GM12878 (cell line): ENCODE measurements at regions not wholly inside any gene's neighbourhood (a gene's known extent, or its start where the extent isn't known, plus 50 kb on each side); places are given as distances from the start of the nearest gene placed in this dataset.

ENCODE experiments used
- ATAC-seq: fragments of 200-7000 bp; cut with Tn5 transposase; 3 replicates; pipeline ENCODE4 v1.9.1; 2020; ENCODE audit warnings: mild to moderate bottlenecking, moderate library complexity
- BruUV-seq: library from RNA; stranded (reverse); fragments of 400-500 nt; replicated peaks from 2 replicates; lab custom pipeline; 2021; lab: Mats Ljungman, UMichigan
- CTCF ChIA-PET: fragments of 300-600 bp; sonication (Branson Sonifier 250); formaldehyde crosslinking; extraction: SDS; loops from one replicate; lab custom pipeline; 2021; ENCODE audit warnings: inconsistent platforms; lab: Yijun Ruan, JAX
- POLR2A ChIA-PET: fragments of 350-600 bp; formaldehyde crosslinking; extraction: SDS; loops from one replicate; lab custom pipeline; 2021; ENCODE audit warnings: inconsistent platforms; lab: Charles Lee
- RAD21 ChIA-PET: fragments of 300-600 bp; sonication (Branson Sonifier 250); formaldehyde crosslinking; loops from one replicate; lab custom pipeline; 2023; ENCODE audit warnings: antibody characterized with exemption; ENCODE audit not compliant: unreplicated experiment; lab: Charles Lee
- SMC1A ChIA-PET: fragments of 300-600 bp; sonication (Branson Sonifier 250); formaldehyde crosslinking; loops from one replicate; lab custom pipeline; 2023; ENCODE audit not compliant: unreplicated experiment, uncharacterized antibody; lab: Charles Lee
- DNase-seq: peaks from one replicate; pipeline ENCODE4 v3.0.0-alpha.2; 2011; ENCODE audit warnings: low read depth, low spot score
- FAIRE-seq: peaks from 3 replicates; lab custom pipeline; 2011; peaks lifted over from hg19 to GRCh38; lab: Jason Lieb, UNC
- H2AFZ ChIP-seq: 2 replicates; pipeline ENCODE4 v1.6.0; 2011; ENCODE audit warnings: low read depth, low read length, control low read depth; ENCODE audit not compliant: control insufficient read depth
- H3K27ac ChIP-seq: 2 replicates; pipeline ENCODE4 v1.5.1; 2011; ENCODE audit warnings: control low read depth; ENCODE audit not compliant: control insufficient read depth, insufficient read depth
- H3K27me3 ChIP-seq, 2 experiments: replicated peaks in 1 of 2; 2 replicates each; pipeline versions ENCODE4 v1.6.0 to v1.6.1; 2011; ENCODE audit warnings: low read length in 1 of 2; ENCODE audit not compliant: control insufficient read depth in 2 of 2, insufficient read depth in 2 of 2
- H3K36me3 ChIP-seq, 2 experiments: 2 replicates each; pipeline ENCODE4 v1.5.1; 2011; ENCODE audit warnings: low read length in 1 of 2; ENCODE audit not compliant: control insufficient read depth in 2 of 2, insufficient read depth in 2 of 2
- H3K4me1 ChIP-seq: 2 replicates; pipeline ENCODE4 v1.6.1; 2011; ENCODE audit warnings: mild to moderate bottlenecking, low read length, moderate library complexity, mixed read lengths; ENCODE audit not compliant: control insufficient read depth, insufficient read depth
- H3K4me2 ChIP-seq: 2 replicates; pipeline ENCODE4 v1.6.0; 2011; ENCODE audit warnings: control low read depth; ENCODE audit not compliant: control insufficient read depth, insufficient read depth
- H3K4me3 ChIP-seq: fragments of 200-600 bp; sonication (generic); 2 replicates; pipeline ENCODE4 v1.5.1; 2016
- H3K79me2 ChIP-seq: 2 replicates; pipeline ENCODE4 v1.6.0; 2011; ENCODE audit warnings: low read length; ENCODE audit not compliant: control insufficient read depth, insufficient read depth
- H3K9ac ChIP-seq: 2 replicates; pipeline ENCODE4 v1.8.0; 2011; ENCODE audit warnings: low read length, control low read depth, mixed read lengths; ENCODE audit not compliant: control insufficient read depth, insufficient read depth
- H3K9me3 ChIP-seq: replicated peaks from 3 replicates; pipeline ENCODE4 v1.5.1; 2011; ENCODE audit warnings: mild to moderate bottlenecking, low read length; ENCODE audit not compliant: control insufficient read depth, insufficient read depth
- H4K20me1 ChIP-seq: 2 replicates; pipeline ENCODE4 v1.6.0; 2011; ENCODE audit not compliant: control insufficient read depth, insufficient read depth
- CBX5 ChIP-seq: sonication (generic); IDR thresholded peaks from 2 replicates; pipeline ENCODE4 v1.6.1; 2016; ENCODE audit warnings: low read depth, moderate library complexity, mild to moderate bottlenecking, inconsistent platforms
- EP300 ChIP-seq, 2 experiments: fragments of 150-350 bp in 1 of 2; IDR thresholded peaks; 2 replicates each; pipeline ENCODE4 v1.6.1; 2011 to 2012; ENCODE audit warnings: low read depth in 2 of 2, low read length in 2 of 2, borderline replicate concordance in 1 of 2, improper control_type of control experiment in 1 of 2, inconsistent platforms in 1 of 2; ENCODE audit not compliant: control insufficient read depth in 1 of 2
- KDM1A ChIP-seq: fragments of 200-600 bp; sonication (generic); IDR thresholded peaks from 2 replicates; pipeline ENCODE4 v1.6.1; 2016; ENCODE audit warnings: borderline replicate concordance
- MXI1 ChIP-seq: fragments of 150-350 bp; IDR thresholded peaks from 2 replicates; pipeline ENCODE4 v1.6.1; 2011; ENCODE audit warnings: low read depth, mild to moderate bottlenecking, inconsistent platforms, low read length, improper control_type of control experiment
- NR2C2 ChIP-seq: IDR thresholded peaks from 2 replicates; pipeline ENCODE4 v1.6.1; 2011; ENCODE audit warnings: borderline replicate concordance, low read depth; ENCODE audit not compliant: control insufficient read depth, insufficient read length
- NR2F1 ChIP-seq: fragments of 450-650 bp; conservative IDR thresholded peaks from 2 replicates; pipeline ENCODE4 v1.6.1; 2017; ENCODE audit warnings: mild to moderate bottlenecking
- SMC3 ChIP-seq: IDR thresholded peaks from 2 replicates; pipeline ENCODE4 v1.6.1; 2011; ENCODE audit warnings: low read length, improper control_type of control experiment, borderline replicate concordance
- SP1 ChIP-seq: IDR thresholded peaks from one replicate; pipeline ENCODE4 v1.6.1; 2011; ENCODE audit warnings: low read depth, low read length
- SPI1 ChIP-seq: IDR thresholded peaks from 2 replicates; pipeline ENCODE4 v1.6.1; 2011; ENCODE audit warnings: low read depth, mild to moderate bottlenecking, low read length, moderate library complexity, borderline replicate concordance; ENCODE audit not compliant: insufficient read depth
- TCF3 ChIP-seq: IDR thresholded peaks from 2 replicates; pipeline ENCODE4 v1.6.1; 2012; ENCODE audit warnings: low read depth, mild to moderate bottlenecking, low read length, borderline replicate concordance; ENCODE audit not compliant: insufficient read depth
- YBX1 ChIP-seq: fragments of 450-650 bp; IDR thresholded peaks from 2 replicates; pipeline ENCODE4 v1.6.1; 2016; ENCODE audit warnings: antibody characterized with exemption
- ZBTB40 ChIP-seq: fragments of 450-650 bp; IDR thresholded peaks from 2 replicates; pipeline ENCODE4 v1.6.1; 2016; ENCODE audit warnings: mild to moderate bottlenecking, moderate library complexity, borderline replicate concordance
- ZNF384 ChIP-seq: IDR thresholded peaks from 2 replicates; pipeline ENCODE4 v1.6.1; 2012; ENCODE audit warnings: low read depth, mild to moderate bottlenecking, low read length, improper control_type of control experiment, borderline replicate concordance
- ZNF622 ChIP-seq: fragments of 450-650 bp; IDR thresholded peaks from 2 replicates; pipeline ENCODE4 v1.6.1; 2017; ENCODE audit warnings: mild to moderate bottlenecking, inconsistent platforms
- WGBS: methylation state at CpG from one replicate; pipeline ENCODE4 v1.1.6; 2016; ENCODE audit warnings: low lambda C conversion rate; ENCODE audit not compliant: insufficient replicate concordance, insufficient coverage; ENCODE audit errors: missing lambda C conversion rate; 5-methylcytosine and 5-hydroxymethylcytosine counted together
- in situ Hi-C: fragments of 300-500 bp; cut with MboI; formaldehyde crosslinking; loops from 9 replicates; pipeline ENCODE4 v1.14.3; 2018; ENCODE audit warnings: mixed read lengths
- intact Hi-C: fragments of 100-400 bp; cut with micrococcal nuclease; formaldehyde crosslinking; loops from one replicate; pipeline ENCODE4 v1.14.2; 2022; ENCODE audit not compliant: unreplicated experiment
- TF ChIP-seq, protein P1 (sequence below): IDR thresholded peaks from 2 replicates; pipeline ENCODE4 v1.6.1; 2012; ENCODE audit warnings: low read depth, low read length, improper control_type of control experiment
- TF ChIP-seq, protein P2 (sequence below): fragments of 450-650 bp; IDR thresholded peaks from 2 replicates; pipeline ENCODE4 v1.6.1; 2017; ENCODE audit warnings: borderline replicate concordance

- CTCF ChIA-PET, result no interaction called here
- no peak for ATAC-seq
Measured at GRCh38 chr2:78564666-78565065, 460.8 kb upstream of the REG3G start.

DNA sequence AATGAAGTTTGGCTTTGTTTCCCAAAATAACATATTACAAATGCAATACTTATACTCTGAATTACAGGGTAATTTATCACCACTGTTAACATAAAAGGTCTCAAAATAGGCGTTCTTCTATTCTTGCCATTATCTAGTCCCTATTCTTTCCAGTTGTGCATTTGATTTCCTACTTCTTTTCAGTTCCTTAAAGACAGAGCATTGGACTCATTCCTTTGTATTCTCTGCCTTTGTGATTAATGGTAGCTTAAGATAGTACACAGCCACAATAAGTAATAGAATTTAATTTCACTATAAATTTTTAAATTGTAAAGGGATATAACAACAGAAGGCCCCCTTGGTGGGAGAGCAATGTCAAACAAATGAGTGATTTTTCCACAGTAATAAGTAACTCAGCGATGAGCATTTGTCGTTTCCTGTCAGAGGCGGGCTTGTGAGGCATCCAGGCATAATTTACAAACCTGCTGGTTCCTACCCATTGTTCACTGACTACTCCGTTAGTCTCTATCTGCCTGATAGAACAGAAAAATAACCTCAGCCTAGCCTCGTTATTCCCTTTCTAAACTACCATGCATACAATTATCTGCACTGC is 456.6 kb upstream of the REG3G start:
- Histone ChIP-seq H3K27ac (no peak overlapping the region), H3K4me1 (no peaks in the 10 kb centered on the region), H4K20me1 (no peaks in the 10 kb centered on the region), H3K4me3 (no peak overlapping the region), H3K36me3 (no peaks in the 10 kb centered on the region), H2AFZ (no peak overlapping the region), H3K9ac (no peak overlapping the region), H3K27me3 (no peaks in the 10 kb centered on the region), H3K9me3 (no peaks in the 10 kb centered on the region), H3K4me2 (no peak overlapping the region), H3K79me2 (no peaks in the 10 kb centered on the region)
- FAIRE-seq, result no peak
- ChIA-PET CTCF (no interaction called here), POLR2A (no interaction called here), SMC1A (no interaction called here), RAD21 (no interaction called here)
- ATAC-seq, result no peak
- 14% methylated on average over 6 of the region's 6 CpGs for WGBS
- no peak for DNase-seq
- intact Hi-C loops, result no loop called here
- no TSS peak for BruUV-seq
- in situ Hi-C loops, result no loop called here
- TF ChIP-seq MXI1, result no peak
- TF ChIP-seq, protein P1, sequence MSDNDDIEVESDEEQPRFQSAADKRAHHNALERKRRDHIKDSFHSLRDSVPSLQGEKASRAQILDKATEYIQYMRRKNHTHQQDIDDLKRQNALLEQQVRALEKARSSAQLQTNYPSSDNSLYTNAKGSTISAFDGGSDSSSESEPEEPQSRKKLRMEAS, result no peak
- no peak for TF ChIP-seq SP1
- no peak for TF ChIP-seq SPI1
- no peak for TF ChIP-seq CBX5
- no peak for TF ChIP-seq EP300 (IDR thresholded peaks at IDR 0.05; ENCODE audit: borderline replicate concordance in 1 of 2, control insufficient read depth in 1 of 2, low read depth in 2 of 2, low read length in 2 of 2)
- TF ChIP-seq ZBTB40, result no peak
- TF ChIP-seq ZNF622, result no peak

More at GRCh38 chr2:78564666-78565065, 460.8 kb upstream of the REG3G start:
- no peak overlapping the region for H3K4me3 ChIP-seq
- no peak overlapping the region for H2AFZ ChIP-seq
- H3K27ac ChIP-seq, result no peak overlapping the region
- H3K4me1 ChIP-seq, result no peaks in the 10 kb centered on the region
- H4K20me1 ChIP-seq, result no peaks in the 10 kb centered on the region
- TF ChIP-seq KDM1A, result no peak
- TF ChIP-seq NR2C2, result no peak
- TF ChIP-seq, protein P2, sequence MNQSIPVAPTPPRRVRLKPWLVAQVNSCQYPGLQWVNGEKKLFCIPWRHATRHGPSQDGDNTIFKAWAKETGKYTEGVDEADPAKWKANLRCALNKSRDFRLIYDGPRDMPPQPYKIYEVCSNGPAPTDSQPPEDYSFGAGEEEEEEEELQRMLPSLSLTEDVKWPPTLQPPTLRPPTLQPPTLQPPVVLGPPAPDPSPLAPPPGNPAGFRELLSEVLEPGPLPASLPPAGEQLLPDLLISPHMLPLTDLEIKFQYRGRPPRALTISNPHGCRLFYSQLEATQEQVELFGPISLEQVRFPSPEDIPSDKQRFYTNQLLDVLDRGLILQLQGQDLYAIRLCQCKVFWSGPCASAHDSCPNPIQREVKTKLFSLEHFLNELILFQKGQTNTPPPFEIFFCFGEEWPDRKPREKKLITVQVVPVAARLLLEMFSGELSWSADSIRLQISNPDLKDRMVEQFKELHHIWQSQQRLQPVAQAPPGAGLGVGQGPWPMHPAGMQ, result no peak
- no peak for TF ChIP-seq YBX1
- TF ChIP-seq TCF3, result no peak
- no peak for TF ChIP-seq ZNF384
- TF ChIP-seq NR2F1, result no peak
- no peak for TF ChIP-seq SMC3
- SMC1A ChIA-PET, result no interaction called here
- POLR2A ChIA-PET, result no interaction called here
- FAIRE-seq (no peak), DNase-seq (no peak)
- RAD21 ChIA-PET, result no interaction called here
- BruUV-seq, result no TSS peak
- no peaks in the 10 kb centered on the region for H3K79me2 ChIP-seq
- H3K9me3 ChIP-seq, result no peaks in the 10 kb centered on the region
- intact Hi-C loops (no loop called here), in situ Hi-C loops (no loop called here)
- H3K9ac ChIP-seq, result no peak overlapping the region
- no peak overlapping the region for H3K4me2 ChIP-seq
- no peaks in the 10 kb centered on the region for H3K27me3 ChIP-seq
- no peaks in the 10 kb centered on the region for H3K36me3 ChIP-seq
